NT2/D1 (cell line): ENCODE measurements at regions not wholly inside any gene's neighbourhood (a gene's known extent, or its start where the extent isn't known, plus 50 kb on each side); places are given as distances from the start of the nearest gene placed in this dataset.

ENCODE experiments used
- SUZ12 ChIP-seq: IDR thresholded peaks from 2 replicates; pipeline ENCODE4 v1.6.1; 2011; ENCODE audit not compliant: insufficient read length, insufficient read depth; ENCODE audit errors: extremely low read depth
- YY1 ChIP-seq: IDR thresholded peaks from 2 replicates; pipeline ENCODE4 v1.6.1; 2011; ENCODE audit not compliant: insufficient read length, insufficient read depth
- ZNF274 ChIP-seq: IDR thresholded peaks from 2 replicates; pipeline ENCODE4 v1.6.1; 2011; ENCODE audit warnings: mild to moderate bottlenecking, low read depth, low read length

DNA sequence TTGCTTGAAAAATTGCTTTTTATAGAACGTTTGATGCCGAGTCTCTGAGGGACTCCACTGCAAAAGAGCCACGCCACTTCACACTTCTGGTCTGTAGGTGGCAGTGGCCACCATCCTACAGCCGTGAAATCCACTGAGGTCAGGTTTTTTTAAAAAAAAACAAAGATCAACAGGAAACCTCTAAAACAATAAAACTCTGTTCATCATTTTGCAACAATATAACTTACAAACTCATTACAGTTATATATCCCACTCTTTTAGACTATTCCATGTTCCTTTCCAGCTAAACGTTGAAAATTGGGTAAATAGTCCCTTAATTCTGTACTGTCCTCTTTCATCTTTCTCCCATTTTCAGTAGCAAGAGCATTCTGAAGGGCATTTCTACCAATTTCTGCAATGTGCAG, 64.6 kb upstream of the FMN2 start:
- TF ChIP-seq YY1 (no peak), SUZ12 (no peak), ZNF274 (no peak)
